GM21381 (cell line): ENCODE measurements at regions not wholly inside any gene's neighbourhood (a gene's known extent, or its start where the extent isn't known, plus 50 kb on each side); places are given as distances from the start of the nearest gene placed in this dataset.

Experiments used
- ATAC-seq: cut with Tn5 transposase; IDR thresholded peaks from one replicate; pipeline ENCODE4 v1.9.1; 2021; ENCODE audit warnings: mild to moderate bottlenecking, moderate library complexity; ENCODE audit not compliant: unreplicated experiment

GRCh38 chr11:129292092-129292491 is 83.6 kb upstream of the BARX2 start:
- ATAC-seq, result no peak

GRCh38 chr11:129291546-129291945 is 84.1 kb upstream of the BARX2 start:
- no peak for ATAC-seq

GRCh38 chr11:129290966-129291365 is 84.7 kb upstream of the BARX2 start:
- ATAC-seq, result no peak

- ATAC-seq, result no peak
Observed at GRCh38 chr11:129289350-129290040, 86.2 kb upstream of the BARX2 start.

- no peak for ATAC-seq
Observed at GRCh38 chr11:129287920-129288319, 87.7 kb upstream of the BARX2 start.

GRCh38 chr11:129286813-129287212 is 88.8 kb upstream of the BARX2 start:
- ATAC-seq, result no peak

- no peak for ATAC-seq
Observed at GRCh38 chr11:129285402-129285786, 90.3 kb upstream of the BARX2 start.

GRCh38 chr11:129283141-129283540 is 91.0 kb upstream of the ARHGAP32 start:
- no peak for ATAC-seq

GRCh38 chr11:129282634-129283033 is 90.5 kb upstream of the ARHGAP32 start:
- no peak for ATAC-seq

GRCh38 chr11:129281471-129282415 is 89.6 kb upstream of the ARHGAP32 start:
- ATAC-seq, result no peak

- no peak for ATAC-seq
Observed at GRCh38 chr11:129280027-129280811, 88.1 kb upstream of the ARHGAP32 start.

- peak; percentile 78 for ATAC-seq
Observed at GRCh38 chr11:129279326-129280026, 87.4 kb upstream of the ARHGAP32 start.

GRCh38 chr11:129278586-129279319 is 86.6 kb upstream of the ARHGAP32 start:
- ATAC-seq, result peak; percentile 36

- no peak for ATAC-seq
Observed at GRCh38 chr11:129277198-129277843, 85.2 kb upstream of the ARHGAP32 start.

GRCh38 chr11:129275828-129276227 is 83.7 kb upstream of the ARHGAP32 start:
- no peak for ATAC-seq

- no peak for ATAC-seq
Observed at GRCh38 chr11:129273944-129274711, 82.0 kb upstream of the ARHGAP32 start.

GRCh38 chr11:129273322-129273721 is 81.2 kb upstream of the ARHGAP32 start:
- ATAC-seq, result no peak

- ATAC-seq, result no peak
Observed at GRCh38 chr11:129271030-129271429, 78.9 kb upstream of the ARHGAP32 start.

GRCh38 chr11:129270446-129270845 is 78.3 kb upstream of the ARHGAP32 start:
- ATAC-seq, result no peak
